Liver (tissue), 8 donors: ENCODE measurements at regions not wholly inside any gene's neighbourhood (a gene's known extent, or its start where the extent isn't known, plus 50 kb on each side); places are given as distances from the start of the nearest gene placed in this dataset.

Source experiments
- DNase-seq: peaks from one replicate; pipeline ENCODE4 v3.0.0-alpha.2; 2017; ENCODE audit warnings: low spot score
- H3K27ac ChIP-seq, 2 donors: one replicate each; pipeline ENCODE4 v1.7.0; 2013; ENCODE audit warnings: inconsistent platforms in 2 of 2, low read length in 2 of 2, control low read depth in 1 of 2, low read depth in 1 of 2, mild to moderate bottlenecking in 1 of 2
- H3K27me3 ChIP-seq, 4 donors: one replicate each; pipeline versions ENCODE4 v1.6.1 to v1.7.0; 2013; ENCODE audit warnings: low read length in 3 of 4, inconsistent platforms in 1 of 4, mild to moderate bottlenecking in 1 of 4, moderate library complexity in 1 of 4; ENCODE audit not compliant: control insufficient read depth in 4 of 4, insufficient read depth in 4 of 4
- H3K36me3 ChIP-seq, 4 donors: one replicate each; pipeline versions ENCODE4 v1.6.1 to v1.7.0; 2013; ENCODE audit warnings: low read length in 3 of 4, mild to moderate bottlenecking in 3 of 4, low read depth in 1 of 4, moderate library complexity in 1 of 4; ENCODE audit not compliant: control insufficient read depth in 4 of 4, insufficient read depth in 3 of 4
- H3K4me1 ChIP-seq, 4 donors: one replicate each; pipeline versions ENCODE4 v1.6.1 to v1.7.0; 2013; ENCODE audit warnings: low read length in 3 of 4, mild to moderate bottlenecking in 3 of 4, moderate library complexity in 1 of 4; ENCODE audit not compliant: control insufficient read depth in 4 of 4, insufficient read depth in 4 of 4
- H3K4me3 ChIP-seq, 3 donors: one replicate each; pipeline versions ENCODE4 v1.6.1 to v1.7.0; 2013; ENCODE audit warnings: low read length in 3 of 3, control low read depth in 1 of 3, low read depth in 1 of 3, mild to moderate bottlenecking in 1 of 3
- H3K9ac ChIP-seq, 2 donors: one replicate each; pipeline ENCODE4 v1.7.0; 2013; ENCODE audit warnings: low read length in 2 of 2, mild to moderate bottlenecking in 2 of 2, moderate library complexity in 2 of 2, control low read depth in 1 of 2, low read depth in 1 of 2
- H3K9me3 ChIP-seq, 4 donors: one replicate each; pipeline versions ENCODE4 v1.6.1 to v1.7.0; 2013; ENCODE audit warnings: low read length in 3 of 4; ENCODE audit not compliant: control insufficient read depth in 4 of 4
- CTCF ChIP-seq: fragments of 150-350 bp; IDR thresholded peaks from 2 replicates; pipeline ENCODE4 v1.5.1; 2017; ENCODE audit warnings: improper control_type of control experiment, low read depth, low read length; ENCODE audit not compliant: missing input control
- EGR1 ChIP-seq, 2 donors: IDR thresholded peaks; 2 replicates each; pipeline ENCODE4 v1.6.1; 2016 to 2018; ENCODE audit warnings: antibody characterized with exemption in 2 of 2, low read depth in 2 of 2
- FOXA1 ChIP-seq: IDR thresholded peaks from 2 replicates; pipeline ENCODE4 v1.6.1; 2016; ENCODE audit warnings: antibody characterized with exemption
- GABPA ChIP-seq, 2 donors: IDR thresholded peaks in 1 of 2; conservative IDR thresholded peaks in 1 of 2; 2 replicates each; pipeline ENCODE4 v1.6.1; 2016; ENCODE audit warnings: antibody characterized with exemption in 2 of 2, mild to moderate bottlenecking in 1 of 2, moderate library complexity in 1 of 2
- HNF4A ChIP-seq, 2 donors: conservative IDR thresholded peaks; 2 replicates each; pipeline ENCODE4 v1.6.1; 2016; ENCODE audit warnings: antibody characterized with exemption in 2 of 2, mild to moderate bottlenecking in 2 of 2
- HNF4G ChIP-seq: IDR thresholded peaks from 2 replicates; pipeline ENCODE4 v1.6.1; 2016; ENCODE audit warnings: antibody characterized with exemption
- JUND ChIP-seq, 2 donors: IDR thresholded peaks; 2 replicates each; pipeline ENCODE4 v1.6.1; 2016; ENCODE audit warnings: antibody characterized with exemption in 2 of 2
- MAX ChIP-seq: IDR thresholded peaks from 2 replicates; pipeline ENCODE4 v1.6.1; 2016; ENCODE audit warnings: antibody characterized with exemption
- NR2F2 ChIP-seq: IDR thresholded peaks from 2 replicates; pipeline ENCODE4 v1.6.1; 2016; ENCODE audit warnings: antibody characterized with exemption
- RAD21 ChIP-seq, 2 donors: IDR thresholded peaks; 2 replicates each; pipeline ENCODE4 v1.6.1; 2016; ENCODE audit warnings: antibody characterized with exemption in 2 of 2, mild to moderate bottlenecking in 2 of 2
- REST ChIP-seq: IDR thresholded peaks from 2 replicates; pipeline ENCODE4 v1.6.1; 2016; ENCODE audit warnings: antibody characterized with exemption, mild to moderate bottlenecking
- SP1 ChIP-seq: IDR thresholded peaks from 2 replicates; pipeline ENCODE4 v1.6.1; 2018; ENCODE audit warnings: antibody characterized with exemption, mild to moderate bottlenecking
- TAF1 ChIP-seq: conservative IDR thresholded peaks from 2 replicates; pipeline ENCODE4 v1.6.1; 2016; ENCODE audit warnings: antibody characterized with exemption, mild to moderate bottlenecking
- YY1 ChIP-seq: IDR thresholded peaks from 2 replicates; pipeline ENCODE4 v1.6.1; 2016; ENCODE audit warnings: antibody characterized with exemption, mild to moderate bottlenecking
- ZBTB33 ChIP-seq: IDR thresholded peaks from 2 replicates; pipeline ENCODE4 v1.6.1; 2016; ENCODE audit warnings: antibody characterized with exemption
- WGBS: extraction: QIAGEN DNeasy Blood & Tissue Kit; methylation state at CpG from one replicate; pipeline ENCODE4 v1.1.7; 2013; 5-methylcytosine and 5-hydroxymethylcytosine counted together
- TF ChIP-seq, protein P1 (sequence below): IDR thresholded peaks from 2 replicates; pipeline ENCODE4 v1.6.1; 2016; ENCODE audit warnings: antibody characterized with exemption
- donor health status: healthy.
- donor health status: healthy.
- donor health status: healthy.
- donor health status: healthy.
- donor health status: healthy.

GRCh38 chr2:64318476-64318748 is 135.6 kb upstream of the LGALSL start (continued):
- no peak for TF ChIP-seq JUND (IDR thresholded peaks at IDR 0.05)
- no peak for TF ChIP-seq RAD21 (IDR thresholded peaks at IDR 0.05)
- no peak for TF ChIP-seq HNF4G
- no peak for TF ChIP-seq MAX

GRCh38 chr2:64319896-64320295 is 134.1 kb upstream of the LGALSL start:
- Histone ChIP-seq H3K27ac (no peak overlapping the region), H3K4me3 (no peak overlapping the region), H3K9ac (no peak overlapping the region), H3K27me3 (no peaks in the 10 kb centered on the region), H3K4me1 (no peaks in the 10 kb centered on the region), H3K9me3 (no peaks in the 10 kb centered on the region), H3K36me3 (no peaks in the 10 kb centered on the region)
- DNase-seq = no peak
- 95% methylated on average over 3 of the region's 3 CpGs for WGBS
- no peak for TF ChIP-seq JUND (IDR thresholded peaks at IDR 0.05)
- TF ChIP-seq HNF4A (conservative IDR thresholded peaks at IDR 0.05) = no peak
- TF ChIP-seq GABPA (IDR thresholded peaks at IDR 0.05 in 1 of 2, conservative IDR thresholded peaks at IDR 0.05 in 1 of 2) = no peak
- TF ChIP-seq, protein P1, sequence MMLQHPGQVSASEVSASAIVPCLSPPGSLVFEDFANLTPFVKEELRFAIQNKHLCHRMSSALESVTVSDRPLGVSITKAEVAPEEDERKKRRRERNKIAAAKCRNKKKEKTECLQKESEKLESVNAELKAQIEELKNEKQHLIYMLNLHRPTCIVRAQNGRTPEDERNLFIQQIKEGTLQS = no peak
- no peak for TF ChIP-seq SP1
- TF ChIP-seq REST = no peak
- TF ChIP-seq YY1 = no peak
- TF ChIP-seq TAF1 = no peak
- no peak for TF ChIP-seq CTCF
- no peak for TF ChIP-seq HNF4G
- no peak for TF ChIP-seq ZBTB33
- no peak for TF ChIP-seq EGR1 (IDR thresholded peaks at IDR 0.05; ENCODE audit: low read depth in 2 of 2)
- no peak for TF ChIP-seq FOXA1
- no peak for TF ChIP-seq NR2F2
